DMS53 (cell line): ENCODE measurements at regions not wholly inside any gene's neighbourhood (a gene's known extent, or its start where the extent isn't known, plus 50 kb on each side); places are given as distances from the start of the nearest gene placed in this dataset.

Source experiments
- DNase-seq: peaks from one replicate; lab custom pipeline; 2025; lab: John Stamatoyannopoulos, UW

GRCh38 chr7:88700725-88701124, 58.8 kb upstream of the ZNF804B start:
- DNase-seq, result no peak

GRCh38 chr7:88694207-88694606, 65.3 kb upstream of the ZNF804B start:
- DNase-seq, result no peak

- DNase-seq, result no peak
Measured at GRCh38 chr7:88693131-88693530, 66.4 kb upstream of the ZNF804B start.

- no peak for DNase-seq
Measured at GRCh38 chr7:88692493-88692892, 67.0 kb upstream of the ZNF804B start.

GRCh38 chr7:88689821-88690220, 69.7 kb upstream of the ZNF804B start:
- DNase-seq, result no peak

GRCh38 chr7:88688222-88688621, 71.3 kb upstream of the ZNF804B start:
- no peak for DNase-seq

- no peak for DNase-seq
Measured at GRCh38 chr7:88686468-88687229, 72.9 kb upstream of the ZNF804B start.

GRCh38 chr7:88681682-88682081, 77.8 kb upstream of the ZNF804B start:
- no peak for DNase-seq

GRCh38 chr7:88670536-88670935, 89.0 kb upstream of the ZNF804B start:
- DNase-seq, result no peak

GRCh38 chr7:88669913-88670312, 89.6 kb upstream of the ZNF804B start:
- no peak for DNase-seq

- no peak for DNase-seq
Measured at GRCh38 chr7:88668591-88668990, 90.9 kb upstream of the ZNF804B start.

GRCh38 chr7:88666626-88667025, 92.9 kb upstream of the ZNF804B start:
- DNase-seq, result no peak

GRCh38 chr7:88665892-88666514, 93.5 kb upstream of the ZNF804B start:
- DNase-seq, result peak; percentile 74

- peak; percentile 70 for DNase-seq
Measured at GRCh38 chr7:88664630-88665233, 94.8 kb upstream of the ZNF804B start.

GRCh38 chr7:88661921-88662320, 97.6 kb upstream of the ZNF804B start:
- DNase-seq, result no peak

GRCh38 chr7:88647825-88648224, 111.7 kb upstream of the ZNF804B start:
- DNase-seq, result no peak

- no peak for DNase-seq
Measured at GRCh38 chr7:88638583-88638982, 120.9 kb upstream of the ZNF804B start.

GRCh38 chr7:88637795-88638194, 121.7 kb upstream of the ZNF804B start:
- DNase-seq, result no peak

GRCh38 chr7:88635149-88635548, 124.4 kb upstream of the ZNF804B start:
- no peak for DNase-seq

- no peak for DNase-seq
Measured at GRCh38 chr7:88629559-88629958, 129.9 kb upstream of the ZNF804B start.

- DNase-seq, result no peak
Measured at GRCh38 chr7:88628363-88629085, 131.0 kb upstream of the ZNF804B start.

- DNase-seq, result no peak
Measured at GRCh38 chr7:88617185-88617584, 142.3 kb upstream of the ZNF804B start.

GRCh38 chr7:88615336-88615735, 144.2 kb upstream of the ZNF804B start:
- DNase-seq, result no peak
